Caco-2 (cell line): ENCODE measurements at regions not wholly inside any gene's neighbourhood (a gene's known extent, or its start where the extent isn't known, plus 50 kb on each side); places are given as distances from the start of the nearest gene placed in this dataset.

ENCODE experiments used
- BruUV-seq: library from RNA; stranded (reverse); fragments of 400-500 nt; replicated peaks from 2 replicates; lab custom pipeline; 2021; lab: Mats Ljungman, UMichigan
- CTCF ChIA-PET: fragments of 300-600 bp; sonication (Branson Sonifier 250); formaldehyde crosslinking; loops from one replicate; lab custom pipeline; 2022; ENCODE audit warnings: antibody characterized with exemption; lab: Charles Lee
- POLR2A ChIA-PET: fragments of 300-600 bp; sonication (Branson Sonifier 250); formaldehyde crosslinking; loops from one replicate; lab custom pipeline; 2022; ENCODE audit warnings: antibody characterized with exemption; lab: Charles Lee
- DNase-seq, 2 experiments: peaks; one replicate each; pipeline versions ENCODE4 v3.0.0 to v3.0.0-alpha.2; 2020 to 2022
- H3K27me3 ChIP-seq: replicated peaks from 2 replicates; pipeline ENCODE4 v1.6.0; 2011; ENCODE audit warnings: low read length; ENCODE audit not compliant: control insufficient read depth, insufficient read depth
- H3K36me3 ChIP-seq: 2 replicates; pipeline ENCODE4 v1.5.1; 2011; ENCODE audit warnings: low read length; ENCODE audit not compliant: control insufficient read depth, insufficient read depth
- H3K4me1 ChIP-seq: fragments of 250-450 bp; sonication (Bioruptor Pico); 2 replicates; pipeline ENCODE4 v1.5.1; 2020; ENCODE audit warnings: mild to moderate bottlenecking
- H3K4me3 ChIP-seq: 2 replicates; pipeline ENCODE4 v1.5.1; 2011; ENCODE audit warnings: low read depth, mild to moderate bottlenecking, control low read depth, low read length
- H3K9me3 ChIP-seq: fragments of 250-450 bp; sonication (Bioruptor Pico); 2 replicates; pipeline ENCODE4 v1.5.1; 2020; ENCODE audit warnings: mild to moderate bottlenecking, moderate library complexity
- H3K27ac Mint-ChIP-seq: one replicate; pipeline ENCODE4 v1.8.0; 2022; ENCODE audit warnings: mixed read lengths; ENCODE audit not compliant: unreplicated experiment
- H3K27me3 Mint-ChIP-seq: one replicate; pipeline ENCODE4 v1.8.0; 2022; ENCODE audit warnings: mixed read lengths; ENCODE audit not compliant: insufficient read depth, unreplicated experiment
- H3K36me3 Mint-ChIP-seq: one replicate; pipeline ENCODE4 v1.8.0; 2022; ENCODE audit warnings: mild to moderate bottlenecking, mixed read lengths; ENCODE audit not compliant: insufficient read depth, unreplicated experiment
- H3K4me1 Mint-ChIP-seq: one replicate; pipeline ENCODE4 v1.8.0; 2022; ENCODE audit warnings: low read depth, mixed read lengths; ENCODE audit not compliant: unreplicated experiment
- H3K4me3 Mint-ChIP-seq: one replicate; pipeline ENCODE4 v1.8.0; 2022; ENCODE audit warnings: mild to moderate bottlenecking, moderate library complexity, mixed read lengths; ENCODE audit not compliant: unreplicated experiment
- H3K9me3 Mint-ChIP-seq: one replicate; pipeline ENCODE4 v1.8.0; 2022; ENCODE audit warnings: mixed read lengths; ENCODE audit not compliant: unreplicated experiment
- CTCF ChIP-seq, 2 experiments: fragments of 200-600 bp in 1 of 2; IDR thresholded peaks; 1 replicate in 1 of 2; 2 replicates in 1 of 2; pipeline versions ENCODE4 v1.5.1 to v1.8.0; 2011 to 2022; ENCODE audit warnings: antibody characterized with exemption in 1 of 2, control low read depth in 1 of 2, inconsistent platforms in 1 of 2, low read depth in 1 of 2, low read length in 1 of 2, mild to moderate bottlenecking in 1 of 2, moderate library complexity in 1 of 2; ENCODE audit not compliant: insufficient read depth in 1 of 2, severe bottlenecking in 1 of 2, unreplicated experiment in 1 of 2
- intact Hi-C: fragments of 100-400 bp; cut with micrococcal nuclease; formaldehyde crosslinking; loops from one replicate; pipeline ENCODE4 v1.10.0; 2022; ENCODE audit not compliant: unreplicated experiment

- Mint-ChIP-seq H3K4me3 (no peak overlapping the region), H3K27me3 (no peaks in the 10 kb centered on the region), H3K27ac (no peak overlapping the region), H3K4me1 (no peaks in the 10 kb centered on the region), H3K36me3 (no peaks in the 10 kb centered on the region), H3K9me3 (no peaks in the 10 kb centered on the region)
- TF ChIP-seq CTCF (IDR thresholded peaks at IDR 0.05; ENCODE audit: insufficient read depth in 1 of 2, low read depth in 1 of 2, low read length in 1 of 2, severe bottlenecking in 1 of 2, unreplicated experiment in 1 of 2): peak; percentile 35 to 48
- BruUV-seq: no TSS peak
- Histone ChIP-seq H3K9me3 (no peaks in the 10 kb centered on the region), H3K4me3 (no peak overlapping the region), H3K4me1 (no peaks in the 10 kb centered on the region), H3K36me3 (no peaks in the 10 kb centered on the region), H3K27me3 (no peaks in the 10 kb centered on the region)
- CTCF ChIA-PET: no interaction called here
- POLR2A ChIA-PET: no interaction called here
- DNase-seq: peak; percentile 39 to 48
- intact Hi-C loops: no loop called here
These were observed 233.3 kb upstream of the PPFIA2 start for GRCh38 chr12:81992461-81992860.

GRCh38 chr12:81991868-81992267, 232.7 kb upstream of the PPFIA2 start:
- no TSS peak for BruUV-seq
- Histone ChIP-seq H3K36me3 (no peaks in the 10 kb centered on the region), H3K4me3 (no peak overlapping the region), H3K27me3 (no peaks in the 10 kb centered on the region), H3K9me3 (no peaks in the 10 kb centered on the region), H3K4me1 (no peaks in the 10 kb centered on the region)
- CTCF ChIA-PET: no interaction called here
- H3K27me3 Mint-ChIP-seq: no peaks in the 10 kb centered on the region
- H3K4me3 Mint-ChIP-seq: no peak overlapping the region
- TF ChIP-seq CTCF (IDR thresholded peaks at IDR 0.05; ENCODE audit: insufficient read depth in 1 of 2, low read depth in 1 of 2, low read length in 1 of 2, severe bottlenecking in 1 of 2, unreplicated experiment in 1 of 2): no peak
- POLR2A ChIA-PET: no interaction called here
- H3K4me1 Mint-ChIP-seq: no peaks in the 10 kb centered on the region
- intact Hi-C loops: no loop called here
- no peak for DNase-seq
- H3K36me3 Mint-ChIP-seq: no peaks in the 10 kb centered on the region
- no peaks in the 10 kb centered on the region for H3K9me3 Mint-ChIP-seq
- H3K27ac Mint-ChIP-seq: no peak overlapping the region

GRCh38 chr12:81988362-81988761, 229.2 kb upstream of the PPFIA2 start:
- H3K9me3 ChIP-seq: no peaks in the 10 kb centered on the region
- H3K36me3 ChIP-seq: no peaks in the 10 kb centered on the region
- no peaks in the 10 kb centered on the region for H3K36me3 Mint-ChIP-seq
- H3K27ac Mint-ChIP-seq: no peak overlapping the region
- H3K4me3 ChIP-seq: no peak overlapping the region
- no peaks in the 10 kb centered on the region for H3K4me1 ChIP-seq
- CTCF ChIA-PET: no interaction called here
- no peaks in the 10 kb centered on the region for H3K27me3 ChIP-seq
- DNase-seq: no peak
- BruUV-seq: no TSS peak
- H3K4me1 Mint-ChIP-seq: no peaks in the 10 kb centered on the region
- no peaks in the 10 kb centered on the region for H3K9me3 Mint-ChIP-seq
- H3K27me3 Mint-ChIP-seq: no peaks in the 10 kb centered on the region
- no peak for TF ChIP-seq CTCF (IDR thresholded peaks at IDR 0.05; ENCODE audit: insufficient read depth in 1 of 2, low read depth in 1 of 2, low read length in 1 of 2, severe bottlenecking in 1 of 2, unreplicated experiment in 1 of 2)
- intact Hi-C loops: no loop called here
- H3K4me3 Mint-ChIP-seq: no peak overlapping the region
- POLR2A ChIA-PET: no interaction called here
